GM13976 (cell line): ENCODE measurements at regions not wholly inside any gene's neighbourhood (a gene's known extent, or its start where the extent isn't known, plus 50 kb on each side); places are given as distances from the start of the nearest gene placed in this dataset.
A peak's percentile ranks its signal among the peaks of the same experiment; 100 is the strongest.

ENCODE experiments used
- DNase-seq: peaks from one replicate; pipeline ENCODE4 v3.0.0; 2012; ENCODE audit warnings: low spot score
- CTCF ChIP-seq: IDR thresholded peaks from 2 replicates; pipeline ENCODE4 v1.5.1; 2012; ENCODE audit warnings: borderline replicate concordance, mild to moderate bottlenecking; ENCODE audit not compliant: insufficient read depth; ENCODE audit errors: extremely low read depth, missing control alignments, control extremely low read depth
- in situ Hi-C: fragments of 300-500 bp; cut with MboI; formaldehyde crosslinking; loops from one replicate; pipeline ENCODE4 v1.12.0; 2022; ENCODE audit warnings: low sequenced_read_pairs, mixed read lengths, inconsistent platforms; ENCODE audit not compliant: unreplicated experiment

- DNase-seq = no peak
- no peak for TF ChIP-seq CTCF
- in situ Hi-C loops = loop anchor here (10.0 to 25.0 kb wide), 2 partner anchors 409 to 691 kb away; no protein-coding TSS in a partner anchor
Measured at GRCh38 chrX:110853610-110854009, 58.0 kb upstream of the CHRDL1 start.

GRCh38 chrX:110852180-110852579 is 56.6 kb upstream of the CHRDL1 start:
- in situ Hi-C loops = loop anchor here (10.0 to 25.0 kb wide), 2 partner anchors 407 to 690 kb away; no protein-coding TSS in a partner anchor
- DNase-seq = peak; percentile 33
- TF ChIP-seq CTCF = peak; percentile 32

- in situ Hi-C loops = loop anchor here (10.0 to 25.0 kb wide), 2 partner anchors 407 to 689 kb away; no protein-coding TSS in a partner anchor
- DNase-seq = no peak
- no peak for TF ChIP-seq CTCF
Measured at GRCh38 chrX:110851780-110852179, 56.2 kb upstream of the CHRDL1 start.

GRCh38 chrX:110847334-110847733 is 51.7 kb upstream of the CHRDL1 start:
- DNase-seq = peak; percentile 46
- in situ Hi-C loops = no loop called here
- TF ChIP-seq CTCF = peak; percentile 41

- in situ Hi-C loops = no loop called here
- DNase-seq = no peak
- no peak for TF ChIP-seq CTCF
Measured at GRCh38 chrX:110846071-110846470, 50.5 kb upstream of the CHRDL1 start.
